K562 (cell line): ENCODE measurements at regions not wholly inside any gene's neighbourhood (a gene's known extent, or its start where the extent isn't known, plus 50 kb on each side); places are given as distances from the start of the nearest gene placed in this dataset.

Experiments
- ATAC-seq: fragments of 200-7000 bp; cut with Tn5 transposase; 3 replicates; pipeline ENCODE4 v1.9.1; 2020; ENCODE audit warnings: moderate library complexity
- BruUV-seq: library from RNA; stranded (reverse); fragments of 400-500 nt; replicated peaks from 2 replicates; lab custom pipeline; 2021; lab: Mats Ljungman, UMichigan
- CTCF ChIA-PET: fragments of 300-600 bp; formaldehyde crosslinking; extraction: SDS; loops from one replicate; lab custom pipeline; 2021; ENCODE audit warnings: low intra/inter-chr PET ratio; lab: Yijun Ruan, JAX
- POLR2A ChIA-PET: fragments of 300-600, 350-650 bp; sonication (Branson Sonifier 250); formaldehyde crosslinking; extraction: SDS; loops from one replicate; lab custom pipeline; 2021; ENCODE audit warnings: antibody characterized with exemption, inconsistent platforms; lab: Yijun Ruan, JAX
- DNase-seq, 4 experiments: peaks; one replicate each; pipeline versions ENCODE4 v3.0.0 to v3.0.0-alpha.2; 2011 to 2018; ENCODE audit warnings: low spot score in 3 of 4, mixed read lengths in 3 of 4; ENCODE audit errors: extremely low read depth in 1 of 4
- FAIRE-seq: peaks from 2 replicates; lab custom pipeline; 2011; peaks lifted over from hg19 to GRCh38; lab: Jason Lieb, UNC
- H2AFZ ChIP-seq: 2 replicates; pipeline ENCODE4 v1.6.0; 2011; ENCODE audit warnings: low read depth, low read length, control low read depth, inconsistent platforms
- H3K27ac ChIP-seq: fragments of 200-600 bp; 3 replicates; pipeline ENCODE4 v1.8.0; 2011; ENCODE audit warnings: low read depth, mild to moderate bottlenecking, control low read depth, inconsistent platforms, low read length, moderate library complexity, mixed read lengths; ENCODE audit errors: extremely low read depth
- H3K27me3 ChIP-seq, 2 experiments: fragments of 300-600 bp in 1 of 2; 2 replicates in 1 of 2; 3 replicates in 1 of 2; pipeline versions ENCODE4 v1.6.0 to v1.8.0; 2011; ENCODE audit warnings: inconsistent platforms in 2 of 2, low read length in 2 of 2, mild to moderate bottlenecking in 1 of 2, mixed read lengths in 1 of 2, moderate library complexity in 1 of 2; ENCODE audit not compliant: control insufficient read depth in 2 of 2, insufficient read depth in 2 of 2
- H3K36me3 ChIP-seq: fragments of 300-600 bp; 3 replicates; pipeline ENCODE4 v1.8.0; 2011; ENCODE audit warnings: mild to moderate bottlenecking, low read length, inconsistent platforms; ENCODE audit not compliant: control insufficient read depth, insufficient read depth
- H3K4me1 ChIP-seq, 2 experiments: fragments of 200-600 bp in 1 of 2; replicated peaks in 1 of 2; 2 replicates in 1 of 2; 3 replicates in 1 of 2; pipeline versions ENCODE4 v1.5.1 to v1.8.0; 2011; ENCODE audit warnings: inconsistent platforms in 2 of 2, low read length in 2 of 2, mild to moderate bottlenecking in 1 of 2, mixed read lengths in 1 of 2, moderate library complexity in 1 of 2; ENCODE audit not compliant: control insufficient read depth in 2 of 2, insufficient read depth in 2 of 2
- H3K4me2 ChIP-seq: 2 replicates; pipeline ENCODE4 v1.6.1; 2011; ENCODE audit warnings: low read length, control low read depth, inconsistent platforms, mixed read lengths; ENCODE audit not compliant: insufficient read depth
- H3K4me3 ChIP-seq: fragments of 200-600 bp; sonication (generic), shearing (Covaris generic); 2 replicates; pipeline ENCODE4 v1.5.1; 2016; ENCODE audit warnings: control low read depth, inconsistent platforms
- H3K79me2 ChIP-seq: fragments of 200-600 bp; 3 replicates; pipeline ENCODE4 v1.8.0; 2011; ENCODE audit warnings: low read length, inconsistent platforms; ENCODE audit not compliant: control insufficient read depth, insufficient read depth
- H3K9ac ChIP-seq, 2 experiments: 2 replicates each; pipeline versions ENCODE4 v1.6.0 to v1.6.1; 2011; ENCODE audit warnings: low read depth in 2 of 2, low read length in 2 of 2, control low read depth in 1 of 2, inconsistent platforms in 1 of 2, mild to moderate bottlenecking in 1 of 2, mixed read lengths in 1 of 2; ENCODE audit not compliant: insufficient read depth in 1 of 2
- H3K9me1 ChIP-seq: one replicate; pipeline ENCODE4 v1.6.0; 2011; ENCODE audit warnings: inconsistent platforms, mild to moderate bottlenecking, low read length, moderate library complexity; ENCODE audit not compliant: control insufficient read depth, insufficient read depth
- H3K9me3 ChIP-seq: replicated peaks from 2 replicates; pipeline ENCODE4 v1.5.1; 2011; ENCODE audit warnings: low read depth, low read length, inconsistent platforms; ENCODE audit not compliant: control insufficient read depth, insufficient read depth
- H4K20me1 ChIP-seq: replicated peaks from 2 replicates; pipeline ENCODE4 v1.6.1; 2011; ENCODE audit warnings: low read length, inconsistent platforms, mixed read lengths; ENCODE audit not compliant: control insufficient read depth, insufficient read depth
- ARID1B ChIP-seq: fragments of 450-650 bp; IDR thresholded peaks from 2 replicates; pipeline ENCODE4 v1.6.1; 2016; ENCODE audit warnings: antibody characterized with exemption, mild to moderate bottlenecking, inconsistent platforms
- COPS2 ChIP-seq: fragments of 450-650 bp; conservative IDR thresholded peaks from 2 replicates; pipeline ENCODE4 v1.6.1; 2016; ENCODE audit warnings: mild to moderate bottlenecking, moderate library complexity
- ELF2 ChIP-seq: fragments of 250-450 bp; sonication (Bioruptor Pico); IDR thresholded peaks from 2 replicates; pipeline ENCODE4 v1.5.0; 2021; ENCODE audit warnings: mild to moderate bottlenecking
- HOXB6 ChIP-seq: fragments of 250-450 bp; sonication (Bioruptor Pico); IDR thresholded peaks from 2 replicates; pipeline ENCODE4 v1.5.1; 2022; ENCODE audit warnings: mild to moderate bottlenecking, borderline replicate concordance
- KLF16 ChIP-seq: IDR thresholded peaks from 2 replicates; pipeline ENCODE4 v1.6.1; 2016; ENCODE audit warnings: antibody characterized with exemption
- L3MBTL2 ChIP-seq: fragments of 450-650 bp; IDR thresholded peaks from 2 replicates; pipeline ENCODE4 v1.6.1; 2016; ENCODE audit warnings: mild to moderate bottlenecking, moderate library complexity
- LCOR ChIP-seq: sonication (generic); formaldehyde crosslinking; IDR thresholded peaks from 2 replicates; pipeline ENCODE4 v1.8.0; 2022; ENCODE audit warnings: mild to moderate bottlenecking, missing genetic modification reagents
- MECOM ChIP-seq: fragments of 250-450 bp; sonication (Bioruptor Pico); IDR thresholded peaks from 2 replicates; pipeline ENCODE4 v1.8.0; 2022; ENCODE audit warnings: inconsistent platforms
- NFRKB ChIP-seq: fragments of 450-650 bp; IDR thresholded peaks from 2 replicates; pipeline ENCODE4 v1.6.1; 2016; ENCODE audit warnings: low read depth
- NR1H2 ChIP-seq: sonication (generic); formaldehyde crosslinking; IDR thresholded peaks from 2 replicates; pipeline ENCODE4 v1.4.0; 2020; ENCODE audit warnings: mild to moderate bottlenecking, missing genetic modification reagents
- PHTF2 ChIP-seq: fragments of 250-450 bp; sonication (Bioruptor Pico); IDR thresholded peaks from 2 replicates; pipeline ENCODE4 v1.5.0; 2021; ENCODE audit warnings: mild to moderate bottlenecking
- POLR2B ChIP-seq: fragments of 450-650 bp; IDR thresholded peaks from 2 replicates; pipeline ENCODE4 v1.6.1; 2018; ENCODE audit warnings: low read depth; ENCODE audit not compliant: partially characterized antibody
- SETDB1 ChIP-seq: IDR thresholded peaks from one replicate; pipeline ENCODE4 v1.6.1; 2012; ENCODE audit warnings: low read length, control low read depth, inconsistent platforms
- TAF1 ChIP-seq: IDR thresholded peaks from 2 replicates; pipeline ENCODE4 v1.6.1; 2011; ENCODE audit warnings: mild to moderate bottlenecking, low read length, moderate library complexity; ENCODE audit not compliant: insufficient read depth, control insufficient read depth, severe bottlenecking; ENCODE audit errors: extremely low read depth
- TFE3 ChIP-seq: fragments of 450-650 bp; formaldehyde crosslinking; IDR thresholded peaks from 2 replicates; pipeline ENCODE4 v1.4.0; 2020; ENCODE audit warnings: mild to moderate bottlenecking, mixed read lengths
- THRA ChIP-seq: fragments of 450-650 bp; IDR thresholded peaks from 2 replicates; pipeline ENCODE4 v1.6.1; 2017; ENCODE audit warnings: mild to moderate bottlenecking, moderate library complexity
- ZNF316 ChIP-seq: fragments of 450-650 bp; IDR thresholded peaks from 2 replicates; pipeline ENCODE4 v1.6.1; 2016
- ZNF644 ChIP-seq: fragments of 200-800 bp; sonication (Bioruptor generic); IDR thresholded peaks from 2 replicates; pipeline ENCODE4 v1.6.1; 2016; ENCODE audit warnings: low read depth, missing genetic modification characterization, missing compliant biosample characterization
- WGBS: fragments of 100-300 bp; shearing (Covaris generic); methylation state at CpG from one replicate; pipeline ENCODE4 v1.1.6; 2016; ENCODE audit warnings: low coverage, mixed read lengths; ENCODE audit not compliant: insufficient coverage; ENCODE audit errors: missing lambda C conversion rate; 5-methylcytosine and 5-hydroxymethylcytosine counted together
- in situ Hi-C: fragments of 300-500 bp; cut with MboI; formaldehyde crosslinking; loops from 4 replicates; pipeline ENCODE4 v1.15.0; 2018; ENCODE audit warnings: inconsistent platforms, mixed read lengths
- intact Hi-C: fragments of 100-400 bp; cut with micrococcal nuclease; formaldehyde crosslinking; loops from 2 replicates; pipeline ENCODE4 v1.14.2; 2022

- no peak overlapping the region for H2AFZ ChIP-seq
- intact Hi-C loops, result no loop called here
- H3K27ac ChIP-seq, result no peak overlapping the region
- H3K27me3 ChIP-seq, result no peaks in the 10 kb centered on the region; a peak in 2 of 5 replicates
- H3K4me2 ChIP-seq, result no peak overlapping the region
- no peaks in the 10 kb centered on the region for H3K9me1 ChIP-seq
- TF ChIP-seq ZNF316, result peak; percentile 53; the same call in 1 of the 2 replicates
- no peak for TF ChIP-seq LCOR
- no peak for TF ChIP-seq ZNF644 (tag)
- TF ChIP-seq PHTF2, result no peak
- no peaks in the 10 kb centered on the region for H3K79me2 ChIP-seq
- H3K9ac ChIP-seq, result no peak overlapping the region
- no peak for ATAC-seq
- H3K4me3 ChIP-seq, result no peak overlapping the region
- no TSS peak for BruUV-seq
- no peaks in the 10 kb centered on the region for H3K36me3 ChIP-seq
- H4K20me1 ChIP-seq, result no peaks in the 10 kb centered on the region
- ChIA-PET CTCF (no interaction called here), POLR2A (no interaction called here)
- DNase-seq, result no peak
- H3K9me3 ChIP-seq, result no peaks in the 10 kb centered on the region
- in situ Hi-C loops, result no loop called here
- FAIRE-seq, result no peak
- 13% methylated on average over 1 of the region's 1 CpG for WGBS
- no peaks in the 10 kb centered on the region; a peak in 1 of 5 replicates for H3K4me1 ChIP-seq
Observed at GRCh38 chr1:221849110-221849509, 107.2 kb upstream of the DUSP10 start.

- no peaks in the 10 kb centered on the region for H3K9me1 ChIP-seq
- CTCF ChIA-PET, result no interaction called here
- no peaks in the 10 kb centered on the region for H3K79me2 ChIP-seq
- no peak overlapping the region for H2AFZ ChIP-seq
- no peak for FAIRE-seq
- no peaks in the 10 kb centered on the region for H4K20me1 ChIP-seq
- POLR2A ChIA-PET, result no interaction called here
- no peaks in the 10 kb centered on the region for H3K36me3 ChIP-seq
- no peaks in the 10 kb centered on the region; a peak in 2 of 5 replicates for H3K27me3 ChIP-seq
- TF ChIP-seq ARID1B, result no peak
- TF ChIP-seq NR1H2 (CRISPR knock-in tag), result no peak
- TF ChIP-seq NFRKB, result no peak
- no peak for TF ChIP-seq SETDB1
- TF ChIP-seq THRA, result no peak
- TF ChIP-seq HOXB6 (CRISPR knock-in tag), result no peak
- no peak for TF ChIP-seq TFE3 (CRISPR knock-in tag)
- TF ChIP-seq L3MBTL2, result no peak
- TF ChIP-seq ELF2 (CRISPR knock-in tag), result no peak
- no peak for TF ChIP-seq POLR2B
- no peak for TF ChIP-seq COPS2
- TF ChIP-seq TAF1, result no peak
- no peak for TF ChIP-seq KLF16
- no peak for TF ChIP-seq MECOM (CRISPR knock-in tag)
- H3K9ac ChIP-seq, result no peak overlapping the region
- no TSS peak for BruUV-seq
- intact Hi-C loops, result no loop called here
- no peaks in the 10 kb centered on the region; a peak in 1 of 5 replicates for H3K4me1 ChIP-seq
- 3% methylated on average over 3 of the region's 3 CpGs for WGBS
- no peak for DNase-seq
- ATAC-seq, result no peak
- in situ Hi-C loops, result no loop called here
- H3K27ac ChIP-seq, result no peak overlapping the region
- H3K4me3 ChIP-seq, result no peak overlapping the region
- H3K4me2 ChIP-seq, result no peak overlapping the region
- H3K9me3 ChIP-seq, result no peaks in the 10 kb centered on the region
Observed at GRCh38 chr1:221847676-221848075, 105.8 kb upstream of the DUSP10 start.
